HG03280 (cell line): ENCODE measurements at regions not wholly inside any gene's neighbourhood (a gene's known extent, or its start where the extent isn't known, plus 50 kb on each side); places are given as distances from the start of the nearest gene placed in this dataset.
"Not testable (repeated sequence)": the region's sequence is repeated elsewhere in the genome, so short reads cannot be mapped to it uniquely, and the experiment has no call there.

ENCODE experiments used
- ATAC-seq: cut with Tn5 transposase; IDR thresholded peaks from one replicate; pipeline ENCODE4 v1.9.1; 2021; ENCODE audit warnings: mild to moderate bottlenecking, moderate library complexity; ENCODE audit not compliant: unreplicated experiment

GRCh38 chr4:86478151-86478550 lies 116.0 kb upstream of the PTPN13 start:
- not testable (repeated sequence) for ATAC-seq

- no peak for ATAC-seq
These were observed 112.7 kb upstream of the PTPN13 start for GRCh38 chr4:86481440-86481839.

GRCh38 chr4:86482306-86483172 lies 111.6 kb upstream of the PTPN13 start:
- ATAC-seq: no peak

- ATAC-seq: no peak
These were observed 111.0 kb upstream of the PTPN13 start for GRCh38 chr4:86483173-86483490.

- no peak for ATAC-seq
These were observed 110.3 kb upstream of the PTPN13 start for GRCh38 chr4:86483773-86484172.

- ATAC-seq: no peak
These were observed 109.9 kb upstream of the PTPN13 start for GRCh38 chr4:86484241-86484640.

- no peak for ATAC-seq
These were observed 106.3 kb upstream of the PTPN13 start for GRCh38 chr4:86487738-86488348.

- no peak for ATAC-seq
These were observed 100.7 kb upstream of the PTPN13 start for GRCh38 chr4:86493460-86493859.

GRCh38 chr4:86496094-86497080 lies 97.7 kb upstream of the PTPN13 start:
- no peak for ATAC-seq

GRCh38 chr4:86497131-86497530 lies 97.0 kb upstream of the PTPN13 start:
- no peak for ATAC-seq

- ATAC-seq: peak; percentile 83
These were observed 95.9 kb upstream of the PTPN13 start for GRCh38 chr4:86497980-86498862.

- peak; percentile 10 for ATAC-seq
These were observed 95.3 kb upstream of the PTPN13 start for GRCh38 chr4:86498863-86499166.

- ATAC-seq: no peak
These were observed 93.6 kb upstream of the PTPN13 start for GRCh38 chr4:86500527-86500926.

GRCh38 chr4:86502081-86502480 lies 92.0 kb upstream of the PTPN13 start:
- ATAC-seq: no peak

GRCh38 chr4:86506591-86506990 lies 87.5 kb upstream of the PTPN13 start:
- ATAC-seq: no peak

- no peak for ATAC-seq
These were observed 85.7 kb upstream of the PTPN13 start for GRCh38 chr4:86508436-86508835.

- ATAC-seq: no peak
These were observed 82.5 kb upstream of the PTPN13 start for GRCh38 chr4:86511590-86511989.

- ATAC-seq: no peak
These were observed 81.5 kb upstream of the PTPN13 start for GRCh38 chr4:86512631-86513030.

- not testable (repeated sequence) for ATAC-seq
These were observed 78.2 kb upstream of the PTPN13 start for GRCh38 chr4:86515963-86516362.

GRCh38 chr4:86521373-86521969 lies 72.6 kb upstream of the PTPN13 start:
- no peak for ATAC-seq
